Liver (tissue), 8 donors: ENCODE measurements at regions not wholly inside any gene's neighbourhood (a gene's known extent, or its start where the extent isn't known, plus 50 kb on each side); places are given as distances from the start of the nearest gene placed in this dataset.

Experiments used
- DNase-seq: peaks from one replicate; pipeline ENCODE4 v3.0.0-alpha.2; 2017; ENCODE audit warnings: low spot score
- H3K27ac ChIP-seq, 2 donors: one replicate each; pipeline ENCODE4 v1.7.0; 2013; ENCODE audit warnings: inconsistent platforms in 2 of 2, low read length in 2 of 2, control low read depth in 1 of 2, low read depth in 1 of 2, mild to moderate bottlenecking in 1 of 2
- H3K27me3 ChIP-seq, 4 donors: one replicate each; pipeline versions ENCODE4 v1.6.1 to v1.7.0; 2013; ENCODE audit warnings: low read length in 3 of 4, inconsistent platforms in 1 of 4, mild to moderate bottlenecking in 1 of 4, moderate library complexity in 1 of 4; ENCODE audit not compliant: control insufficient read depth in 4 of 4, insufficient read depth in 4 of 4
- H3K36me3 ChIP-seq, 4 donors: one replicate each; pipeline versions ENCODE4 v1.6.1 to v1.7.0; 2013; ENCODE audit warnings: low read length in 3 of 4, mild to moderate bottlenecking in 3 of 4, low read depth in 1 of 4, moderate library complexity in 1 of 4; ENCODE audit not compliant: control insufficient read depth in 4 of 4, insufficient read depth in 3 of 4
- H3K4me1 ChIP-seq, 4 donors: one replicate each; pipeline versions ENCODE4 v1.6.1 to v1.7.0; 2013; ENCODE audit warnings: low read length in 3 of 4, mild to moderate bottlenecking in 3 of 4, moderate library complexity in 1 of 4; ENCODE audit not compliant: control insufficient read depth in 4 of 4, insufficient read depth in 4 of 4
- H3K4me3 ChIP-seq, 3 donors: one replicate each; pipeline versions ENCODE4 v1.6.1 to v1.7.0; 2013; ENCODE audit warnings: low read length in 3 of 3, control low read depth in 1 of 3, low read depth in 1 of 3, mild to moderate bottlenecking in 1 of 3
- H3K9ac ChIP-seq, 2 donors: one replicate each; pipeline ENCODE4 v1.7.0; 2013; ENCODE audit warnings: low read length in 2 of 2, mild to moderate bottlenecking in 2 of 2, moderate library complexity in 2 of 2, control low read depth in 1 of 2, low read depth in 1 of 2
- H3K9me3 ChIP-seq, 4 donors: one replicate each; pipeline versions ENCODE4 v1.6.1 to v1.7.0; 2013; ENCODE audit warnings: low read length in 3 of 4; ENCODE audit not compliant: control insufficient read depth in 4 of 4
- FOXA1 ChIP-seq: IDR thresholded peaks from 2 replicates; pipeline ENCODE4 v1.6.1; 2016; ENCODE audit warnings: antibody characterized with exemption
- FOXA2 ChIP-seq: IDR thresholded peaks from 2 replicates; pipeline ENCODE4 v1.6.1; 2016; ENCODE audit warnings: antibody characterized with exemption
- GABPA ChIP-seq, 2 donors: IDR thresholded peaks in 1 of 2; conservative IDR thresholded peaks in 1 of 2; 2 replicates each; pipeline ENCODE4 v1.6.1; 2016; ENCODE audit warnings: antibody characterized with exemption in 2 of 2, mild to moderate bottlenecking in 1 of 2, moderate library complexity in 1 of 2
- HNF4A ChIP-seq, 2 donors: conservative IDR thresholded peaks; 2 replicates each; pipeline ENCODE4 v1.6.1; 2016; ENCODE audit warnings: antibody characterized with exemption in 2 of 2, mild to moderate bottlenecking in 2 of 2
- HNF4G ChIP-seq: IDR thresholded peaks from 2 replicates; pipeline ENCODE4 v1.6.1; 2016; ENCODE audit warnings: antibody characterized with exemption
- JUND ChIP-seq, 2 donors: IDR thresholded peaks; 2 replicates each; pipeline ENCODE4 v1.6.1; 2016; ENCODE audit warnings: antibody characterized with exemption in 2 of 2
- NR2F2 ChIP-seq: IDR thresholded peaks from 2 replicates; pipeline ENCODE4 v1.6.1; 2016; ENCODE audit warnings: antibody characterized with exemption
- RAD21 ChIP-seq, 2 donors: IDR thresholded peaks; 2 replicates each; pipeline ENCODE4 v1.6.1; 2016; ENCODE audit warnings: antibody characterized with exemption in 2 of 2, mild to moderate bottlenecking in 2 of 2
- RXRA ChIP-seq, 2 donors: IDR thresholded peaks; 2 replicates each; pipeline ENCODE4 v1.6.1; 2017 to 2018; ENCODE audit warnings: antibody characterized with exemption in 2 of 2, mild to moderate bottlenecking in 1 of 2
- SP1 ChIP-seq: IDR thresholded peaks from 2 replicates; pipeline ENCODE4 v1.6.1; 2018; ENCODE audit warnings: antibody characterized with exemption, mild to moderate bottlenecking
- TAF1 ChIP-seq: conservative IDR thresholded peaks from 2 replicates; pipeline ENCODE4 v1.6.1; 2016; ENCODE audit warnings: antibody characterized with exemption, mild to moderate bottlenecking
- YY1 ChIP-seq: IDR thresholded peaks from 2 replicates; pipeline ENCODE4 v1.6.1; 2016; ENCODE audit warnings: antibody characterized with exemption, mild to moderate bottlenecking
- WGBS: extraction: QIAGEN DNeasy Blood & Tissue Kit; methylation state at CpG from one replicate; pipeline ENCODE4 v1.1.7; 2013; 5-methylcytosine and 5-hydroxymethylcytosine counted together
- TF ChIP-seq, protein P1 (sequence below): IDR thresholded peaks from 2 replicates; pipeline ENCODE4 v1.6.1; 2016; ENCODE audit warnings: antibody characterized with exemption
- TF ChIP-seq, protein P2 (sequence below): IDR thresholded peaks from 2 replicates; pipeline ENCODE4 v1.6.1; 2016; ENCODE audit warnings: antibody characterized with exemption
- TF ChIP-seq, protein P3 (sequence below): fragments of 150-350 bp; IDR thresholded peaks from 2 replicates; pipeline ENCODE4 v1.5.1; 2017; ENCODE audit warnings: improper control_type of control experiment, low read depth, low read length; ENCODE audit not compliant: missing input control
- TF ChIP-seq, protein P4 (sequence below): IDR thresholded peaks from 2 replicates; pipeline ENCODE4 v1.6.1; 2016; ENCODE audit warnings: antibody characterized with exemption
- TF ChIP-seq, protein P5 (sequence below): IDR thresholded peaks from 2 replicates; pipeline ENCODE4 v1.6.1; 2016; ENCODE audit warnings: antibody characterized with exemption, mild to moderate bottlenecking
- donor health status: healthy.
- donor health status: healthy.
- donor health status: healthy.
- donor health status: healthy.
- donor health status: healthy.

DNA sequence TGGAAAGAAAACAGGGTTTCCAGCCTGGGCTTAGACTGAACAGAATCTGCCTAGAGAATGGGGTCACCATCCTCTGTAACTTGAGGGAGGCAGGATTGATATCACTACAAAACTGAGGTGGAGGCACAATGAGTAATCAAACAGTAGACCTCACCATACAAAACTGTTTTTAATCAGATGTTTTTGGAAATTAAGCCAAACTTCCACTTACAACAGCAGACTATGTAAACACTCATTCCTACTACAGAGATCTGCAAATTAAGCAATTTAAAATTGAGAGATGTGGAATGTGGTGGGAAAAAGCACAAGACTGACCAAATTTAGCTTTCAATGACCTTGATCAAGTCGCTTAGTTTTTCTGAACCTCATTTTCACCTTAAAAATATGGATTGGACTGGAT, 104.3 kb upstream of the SLC38A4 start:
- Histone ChIP-seq H3K4me3 (no peak overlapping the region), H3K36me3 (no peaks in the 10 kb centered on the region), H3K9ac (no peak overlapping the region), H3K27ac (no peak overlapping the region), H3K4me1 (peaks cover 7 to 10% (median 8%) of the 10 kb centered on the region in 4 donors), H3K27me3 (no peaks in the 10 kb centered on the region), H3K9me3 (no peaks in the 10 kb centered on the region)
- WGBS, result 65% methylated on average over 1 of the region's 1 CpG
- TF ChIP-seq RAD21 (IDR thresholded peaks at IDR 0.05) (peak in 1 of 2 donors; percentile 6), HNF4A (conservative IDR thresholded peaks at IDR 0.05) (no peak)
- no peak for DNase-seq

DNA sequence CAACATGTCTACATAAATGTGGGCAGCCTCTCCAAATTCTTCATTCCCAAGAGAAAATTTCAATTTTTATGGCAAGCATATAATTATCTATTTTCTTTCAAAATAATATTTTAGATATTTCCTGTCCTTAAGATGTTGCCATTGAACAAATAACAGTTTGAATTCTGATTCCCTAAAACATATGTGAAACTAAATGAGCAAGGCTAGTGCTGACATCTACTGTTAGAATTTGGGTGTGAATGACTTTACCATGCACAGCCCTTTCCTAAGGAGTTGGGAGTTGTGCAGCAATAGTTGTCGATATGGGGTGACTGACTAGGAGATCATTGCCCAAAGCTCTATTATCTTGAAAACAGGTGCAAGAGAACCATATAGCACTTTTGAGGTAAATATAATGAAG, 108.2 kb upstream of the SLC38A4 start:
- Histone ChIP-seq H3K9ac (no peak overlapping the region), H3K4me3 (no peak overlapping the region), H3K27ac (no peak overlapping the region), H3K36me3 (no peaks in the 10 kb centered on the region), H3K4me1 (peaks cover 9 to 17% (median 16%) of the 10 kb centered on the region in 4 donors), H3K27me3 (no peaks in the 10 kb centered on the region), H3K9me3 (no peaks in the 10 kb centered on the region)
- 18% methylated on average over 1 of the region's 1 CpG for whole genome bisulfite sequencing
- DNase-seq, result no peak
- TF ChIP-seq HNF4A (conservative IDR thresholded peaks at IDR 0.05), result peak; percentile 8 to 33
- TF ChIP-seq FOXA2, result no peak
- TF ChIP-seq, protein P1, sequence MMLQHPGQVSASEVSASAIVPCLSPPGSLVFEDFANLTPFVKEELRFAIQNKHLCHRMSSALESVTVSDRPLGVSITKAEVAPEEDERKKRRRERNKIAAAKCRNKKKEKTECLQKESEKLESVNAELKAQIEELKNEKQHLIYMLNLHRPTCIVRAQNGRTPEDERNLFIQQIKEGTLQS, result no peak
- TF ChIP-seq, protein P2, sequence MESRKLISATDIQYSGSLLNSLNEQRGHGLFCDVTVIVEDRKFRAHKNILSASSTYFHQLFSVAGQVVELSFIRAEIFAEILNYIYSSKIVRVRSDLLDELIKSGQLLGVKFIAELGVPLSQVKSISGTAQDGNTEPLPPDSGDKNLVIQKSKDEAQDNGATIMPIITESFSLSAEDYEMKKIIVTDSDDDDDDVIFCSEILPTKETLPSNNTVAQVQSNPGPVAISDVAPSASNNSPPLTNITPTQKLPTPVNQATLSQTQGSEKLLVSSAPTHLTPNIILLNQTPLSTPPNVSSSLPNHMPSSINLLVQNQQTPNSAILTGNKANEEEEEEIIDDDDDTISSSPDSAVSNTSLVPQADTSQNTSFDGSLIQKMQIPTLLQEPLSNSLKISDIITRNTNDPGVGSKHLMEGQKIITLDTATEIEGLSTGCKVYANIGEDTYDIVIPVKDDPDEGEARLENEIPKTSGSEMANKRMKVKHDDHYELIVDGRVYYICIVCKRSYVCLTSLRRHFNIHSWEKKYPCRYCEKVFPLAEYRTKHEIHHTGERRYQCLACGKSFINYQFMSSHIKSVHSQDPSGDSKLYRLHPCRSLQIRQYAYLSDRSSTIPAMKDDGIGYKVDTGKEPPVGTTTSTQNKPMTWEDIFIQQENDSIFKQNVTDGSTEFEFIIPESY, result no peak
- no peak for TF ChIP-seq HNF4G
- TF ChIP-seq GABPA (IDR thresholded peaks at IDR 0.05 in 1 of 2, conservative IDR thresholded peaks at IDR 0.05 in 1 of 2), result no peak
- TF ChIP-seq RAD21 (IDR thresholded peaks at IDR 0.05), result peak; percentile 96 to 98
- TF ChIP-seq NR2F2, result no peak
- peak; percentile 51 to 78 for TF ChIP-seq RXRA (IDR thresholded peaks at IDR 0.05)
- no peak for TF ChIP-seq SP1
- TF ChIP-seq, protein P3, sequence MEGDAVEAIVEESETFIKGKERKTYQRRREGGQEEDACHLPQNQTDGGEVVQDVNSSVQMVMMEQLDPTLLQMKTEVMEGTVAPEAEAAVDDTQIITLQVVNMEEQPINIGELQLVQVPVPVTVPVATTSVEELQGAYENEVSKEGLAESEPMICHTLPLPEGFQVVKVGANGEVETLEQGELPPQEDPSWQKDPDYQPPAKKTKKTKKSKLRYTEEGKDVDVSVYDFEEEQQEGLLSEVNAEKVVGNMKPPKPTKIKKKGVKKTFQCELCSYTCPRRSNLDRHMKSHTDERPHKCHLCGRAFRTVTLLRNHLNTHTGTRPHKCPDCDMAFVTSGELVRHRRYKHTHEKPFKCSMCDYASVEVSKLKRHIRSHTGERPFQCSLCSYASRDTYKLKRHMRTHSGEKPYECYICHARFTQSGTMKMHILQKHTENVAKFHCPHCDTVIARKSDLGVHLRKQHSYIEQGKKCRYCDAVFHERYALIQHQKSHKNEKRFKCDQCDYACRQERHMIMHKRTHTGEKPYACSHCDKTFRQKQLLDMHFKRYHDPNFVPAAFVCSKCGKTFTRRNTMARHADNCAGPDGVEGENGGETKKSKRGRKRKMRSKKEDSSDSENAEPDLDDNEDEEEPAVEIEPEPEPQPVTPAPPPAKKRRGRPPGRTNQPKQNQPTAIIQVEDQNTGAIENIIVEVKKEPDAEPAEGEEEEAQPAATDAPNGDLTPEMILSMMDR, result peak; percentile 69
- no peak for TF ChIP-seq YY1
- TF ChIP-seq, protein P4, sequence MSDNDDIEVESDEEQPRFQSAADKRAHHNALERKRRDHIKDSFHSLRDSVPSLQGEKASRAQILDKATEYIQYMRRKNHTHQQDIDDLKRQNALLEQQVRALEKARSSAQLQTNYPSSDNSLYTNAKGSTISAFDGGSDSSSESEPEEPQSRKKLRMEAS, result no peak
- TF ChIP-seq FOXA1, result no peak
- no peak for TF ChIP-seq TAF1
- no peak for TF ChIP-seq JUND (IDR thresholded peaks at IDR 0.05)
- TF ChIP-seq, protein P5, sequence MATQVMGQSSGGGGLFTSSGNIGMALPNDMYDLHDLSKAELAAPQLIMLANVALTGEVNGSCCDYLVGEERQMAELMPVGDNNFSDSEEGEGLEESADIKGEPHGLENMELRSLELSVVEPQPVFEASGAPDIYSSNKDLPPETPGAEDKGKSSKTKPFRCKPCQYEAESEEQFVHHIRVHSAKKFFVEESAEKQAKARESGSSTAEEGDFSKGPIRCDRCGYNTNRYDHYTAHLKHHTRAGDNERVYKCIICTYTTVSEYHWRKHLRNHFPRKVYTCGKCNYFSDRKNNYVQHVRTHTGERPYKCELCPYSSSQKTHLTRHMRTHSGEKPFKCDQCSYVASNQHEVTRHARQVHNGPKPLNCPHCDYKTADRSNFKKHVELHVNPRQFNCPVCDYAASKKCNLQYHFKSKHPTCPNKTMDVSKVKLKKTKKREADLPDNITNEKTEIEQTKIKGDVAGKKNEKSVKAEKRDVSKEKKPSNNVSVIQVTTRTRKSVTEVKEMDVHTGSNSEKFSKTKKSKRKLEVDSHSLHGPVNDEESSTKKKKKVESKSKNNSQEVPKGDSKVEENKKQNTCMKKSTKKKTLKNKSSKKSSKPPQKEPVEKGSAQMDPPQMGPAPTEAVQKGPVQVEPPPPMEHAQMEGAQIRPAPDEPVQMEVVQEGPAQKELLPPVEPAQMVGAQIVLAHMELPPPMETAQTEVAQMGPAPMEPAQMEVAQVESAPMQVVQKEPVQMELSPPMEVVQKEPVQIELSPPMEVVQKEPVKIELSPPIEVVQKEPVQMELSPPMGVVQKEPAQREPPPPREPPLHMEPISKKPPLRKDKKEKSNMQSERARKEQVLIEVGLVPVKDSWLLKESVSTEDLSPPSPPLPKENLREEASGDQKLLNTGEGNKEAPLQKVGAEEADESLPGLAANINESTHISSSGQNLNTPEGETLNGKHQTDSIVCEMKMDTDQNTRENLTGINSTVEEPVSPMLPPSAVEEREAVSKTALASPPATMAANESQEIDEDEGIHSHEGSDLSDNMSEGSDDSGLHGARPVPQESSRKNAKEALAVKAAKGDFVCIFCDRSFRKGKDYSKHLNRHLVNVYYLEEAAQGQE, result no peak
